HCT116 (cell line): ENCODE measurements at regions not wholly inside any gene's neighbourhood (a gene's known extent, or its start where the extent isn't known, plus 50 kb on each side); places are given as distances from the start of the nearest gene placed in this dataset.

Experiments used
- CEBPB ChIP-seq: IDR thresholded peaks from 2 replicates; pipeline ENCODE4 v1.6.1; 2012; ENCODE audit warnings: low read depth
- EZH2 ChIP-seq: fragments of 200-600 bp; sonication (generic); IDR thresholded peaks from 2 replicates; pipeline ENCODE4 v1.6.1; 2017; ENCODE audit warnings: antibody characterized with exemption, mixed run types
- EZH2phosphoT487 ChIP-seq: fragments of 200-600 bp; IDR thresholded peaks from 2 replicates; pipeline ENCODE4 v1.6.1; 2018; ENCODE audit warnings: antibody characterized with exemption, borderline replicate concordance
- MAX ChIP-seq: IDR thresholded peaks from 2 replicates; pipeline ENCODE4 v1.6.1; 2012
- TF ChIP-seq, protein P1 (sequence below), 3 experiments: fragments of 200-600 bp in 1 of 3; sonication (generic) in 1 of 3; IDR thresholded peaks in 2 of 3; conservative IDR thresholded peaks in 1 of 3; 2 replicates each; pipeline ENCODE4 v1.5.1; 2012 to 2017; ENCODE audit warnings: low read depth in 2 of 3, low read length in 2 of 3, antibody characterized with exemption in 1 of 3, borderline replicate concordance in 1 of 3, control low read depth in 1 of 3, mild to moderate bottlenecking in 1 of 3, mixed read lengths in 1 of 3, mixed run types in 1 of 3, moderate library complexity in 1 of 3; ENCODE audit not compliant: insufficient read depth in 1 of 3

DNA sequence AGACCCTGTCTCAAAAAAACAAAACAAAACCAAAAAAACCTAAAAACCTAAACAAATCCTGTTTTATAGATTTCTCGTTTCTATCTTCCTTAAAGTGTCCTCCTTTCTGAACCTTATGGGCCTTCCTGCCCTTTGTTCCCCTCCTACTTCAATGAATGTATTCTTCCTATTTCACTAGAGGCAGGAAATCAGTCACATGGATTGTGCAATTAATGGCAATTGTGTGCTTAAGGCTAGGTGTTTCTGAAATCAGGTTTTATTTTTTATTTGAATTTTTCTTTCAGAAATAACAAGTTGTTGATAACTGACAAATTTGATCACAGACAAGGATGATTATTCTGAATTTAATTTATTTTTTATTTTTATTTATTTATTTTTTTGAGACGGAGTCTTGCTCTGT lies 220.6 kb upstream of the SEMA6A start:
- TF ChIP-seq CEBPB, result no peak
- TF ChIP-seq MAX, result no peak
- TF ChIP-seq, protein P1, sequence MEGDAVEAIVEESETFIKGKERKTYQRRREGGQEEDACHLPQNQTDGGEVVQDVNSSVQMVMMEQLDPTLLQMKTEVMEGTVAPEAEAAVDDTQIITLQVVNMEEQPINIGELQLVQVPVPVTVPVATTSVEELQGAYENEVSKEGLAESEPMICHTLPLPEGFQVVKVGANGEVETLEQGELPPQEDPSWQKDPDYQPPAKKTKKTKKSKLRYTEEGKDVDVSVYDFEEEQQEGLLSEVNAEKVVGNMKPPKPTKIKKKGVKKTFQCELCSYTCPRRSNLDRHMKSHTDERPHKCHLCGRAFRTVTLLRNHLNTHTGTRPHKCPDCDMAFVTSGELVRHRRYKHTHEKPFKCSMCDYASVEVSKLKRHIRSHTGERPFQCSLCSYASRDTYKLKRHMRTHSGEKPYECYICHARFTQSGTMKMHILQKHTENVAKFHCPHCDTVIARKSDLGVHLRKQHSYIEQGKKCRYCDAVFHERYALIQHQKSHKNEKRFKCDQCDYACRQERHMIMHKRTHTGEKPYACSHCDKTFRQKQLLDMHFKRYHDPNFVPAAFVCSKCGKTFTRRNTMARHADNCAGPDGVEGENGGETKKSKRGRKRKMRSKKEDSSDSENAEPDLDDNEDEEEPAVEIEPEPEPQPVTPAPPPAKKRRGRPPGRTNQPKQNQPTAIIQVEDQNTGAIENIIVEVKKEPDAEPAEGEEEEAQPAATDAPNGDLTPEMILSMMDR (IDR thresholded peaks at IDR 0.05 in 2 of 3, conservative IDR thresholded peaks at IDR 0.05 in 1 of 3; ENCODE audit: borderline replicate concordance in 1 of 3, insufficient read depth in 1 of 3, low read depth in 2 of 3, low read length in 2 of 3), result no peak
- TF ChIP-seq EZH2phosphoT487, result no peak
- TF ChIP-seq EZH2, result no peak
